BE2C (cell line): ENCODE measurements at regions not wholly inside any gene's neighbourhood (a gene's known extent, or its start where the extent isn't known, plus 50 kb on each side); places are given as distances from the start of the nearest gene placed in this dataset.

Source experiments
- DNase-seq: peaks from one replicate; pipeline ENCODE4 v3.0.0-alpha.2; 2020
- H3K27me3 ChIP-seq: fragments of 250-450 bp; sonication (Bioruptor Pico); 2 replicates; pipeline ENCODE4 v1.5.1; 2020; ENCODE audit warnings: mild to moderate bottlenecking
- H3K36me3 ChIP-seq: fragments of 250-450 bp; sonication (Bioruptor Pico); 2 replicates; pipeline ENCODE4 v1.5.1; 2020; ENCODE audit warnings: mild to moderate bottlenecking
- H3K4me1 ChIP-seq: fragments of 250-450 bp; sonication (Bioruptor Pico); 2 replicates; pipeline ENCODE4 v1.5.1; 2020
- H3K4me3 ChIP-seq: 2 replicates; pipeline ENCODE4 v1.5.1; 2011; ENCODE audit warnings: low read depth, low read length
- H3K9me3 ChIP-seq: fragments of 250-450 bp; sonication (Bioruptor Pico); 2 replicates; pipeline ENCODE4 v1.5.1; 2020
- CTCF ChIP-seq: IDR thresholded peaks from 2 replicates; pipeline ENCODE4 v1.5.1; 2012; ENCODE audit warnings: mild to moderate bottlenecking, low read depth, low read length

GRCh38 chr3:103085465-103085864, 650.6 kb downstream of the ZPLD1 start:
- TF ChIP-seq CTCF: no peak
- no peaks in the 10 kb centered on the region; the same call in 1 of the 2 replicates for H3K9me3 ChIP-seq
- H3K36me3 ChIP-seq: no peaks in the 10 kb centered on the region
- no peaks in the 10 kb centered on the region for H3K27me3 ChIP-seq
- no peaks in the 10 kb centered on the region; the same call in 1 of the 2 replicates for H3K4me1 ChIP-seq
- H3K4me3 ChIP-seq: no peak overlapping the region
- no peak for DNase-seq

GRCh38 chr3:103089758-103090157, 654.9 kb downstream of the ZPLD1 start:
- H3K4me1 ChIP-seq: no peaks in the 10 kb centered on the region
- no peaks in the 10 kb centered on the region for H3K36me3 ChIP-seq

GRCh38 chr3:103105206-103105605, 670.4 kb downstream of the ZPLD1 start:
- peaks cover 2% of the 10 kb centered on the region for H3K4me1 ChIP-seq
- no peak overlapping the region for H3K4me3 ChIP-seq
- DNase-seq: no peak
- H3K9me3 ChIP-seq: no peaks in the 10 kb centered on the region
- no peaks in the 10 kb centered on the region for H3K36me3 ChIP-seq
- TF ChIP-seq CTCF: no peak
- no peaks in the 10 kb centered on the region for H3K27me3 ChIP-seq

More at GRCh38 chr3:103089758-103090157, 654.9 kb downstream of the ZPLD1 start:
- no peaks in the 10 kb centered on the region for H3K9me3 ChIP-seq
- H3K4me3 ChIP-seq: no peak overlapping the region
- DNase-seq: no peak
- no peak for TF ChIP-seq CTCF
- no peaks in the 10 kb centered on the region for H3K27me3 ChIP-seq

DNA sequence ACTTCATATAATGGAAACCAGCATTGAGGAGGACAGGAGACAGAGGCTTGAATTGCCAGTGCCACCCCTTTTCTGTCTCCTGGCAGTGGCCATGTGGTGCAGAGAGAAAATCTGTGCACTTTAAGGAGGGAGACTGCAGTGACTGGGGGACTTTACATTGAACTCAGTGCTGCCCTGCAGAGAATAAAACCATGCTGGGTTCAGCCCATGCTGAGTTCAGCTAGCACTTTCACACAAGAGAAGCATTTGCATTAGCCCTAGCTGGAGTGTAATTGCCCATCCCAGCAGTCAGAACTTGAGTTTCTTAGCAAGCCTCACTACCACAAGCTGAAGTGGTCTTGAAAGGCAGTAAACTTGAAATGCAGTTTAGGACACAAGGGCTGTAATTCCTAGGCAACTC, 677.5 kb downstream of the ZPLD1 start:
- no peaks in the 10 kb centered on the region for H3K36me3 ChIP-seq
- no peaks in the 10 kb centered on the region for H3K27me3 ChIP-seq
- no peak for DNase-seq
- H3K4me1 ChIP-seq: peaks cover 10% of the 10 kb centered on the region
- H3K9me3 ChIP-seq: no peaks in the 10 kb centered on the region
- TF ChIP-seq CTCF: no peak
- no peak overlapping the region for H3K4me3 ChIP-seq

DNA sequence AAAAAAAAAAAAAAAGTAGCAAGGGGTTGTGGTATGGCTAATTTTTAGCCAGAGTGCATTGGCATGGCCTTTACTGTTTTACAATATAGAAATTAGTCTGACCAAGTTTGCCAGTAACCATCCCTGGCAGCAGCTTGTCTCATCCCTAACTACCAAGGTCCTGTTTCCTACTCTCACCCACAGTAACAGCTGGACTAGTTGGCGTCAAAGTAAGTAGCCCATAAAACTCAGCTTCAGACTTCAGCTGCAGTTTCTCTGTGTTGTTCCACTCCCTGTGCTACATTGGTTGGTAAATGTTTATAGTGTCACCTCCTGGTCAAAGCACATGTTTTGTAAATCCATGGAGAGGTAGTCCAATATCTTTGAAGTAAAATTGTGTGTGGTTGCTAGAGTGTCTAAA, 691.3 kb downstream of the ZPLD1 start:
- Histone ChIP-seq H3K4me1 (peaks cover 22% of the 10 kb centered on the region), H3K27me3 (no peaks in the 10 kb centered on the region), H3K36me3 (no peaks in the 10 kb centered on the region), H3K9me3 (no peaks in the 10 kb centered on the region), H3K4me3 (no peak overlapping the region)
- no peak for TF ChIP-seq CTCF
- DNase-seq: no peak

GRCh38 chr3:103127098-103127630, 692.3 kb downstream of the ZPLD1 start:
- Histone ChIP-seq H3K9me3 (no peaks in the 10 kb centered on the region), H3K27me3 (no peaks in the 10 kb centered on the region), H3K4me3 (no peak overlapping the region), H3K36me3 (no peaks in the 10 kb centered on the region), H3K4me1 (peaks cover 22% of the 10 kb centered on the region)
- no peak for DNase-seq
- TF ChIP-seq CTCF: no peak
